NCI-H2029 treated with DMSO at 0.1 percent for 48 hours (cell line): ENCODE measurements at regions not wholly inside any gene's neighbourhood (a gene's known extent, or its start where the extent isn't known, plus 50 kb on each side); places are given as distances from the start of the nearest gene placed in this dataset.
"Not testable (repeated sequence)": the region's sequence is repeated elsewhere in the genome, so short reads cannot be mapped to it uniquely, and the experiment has no call there.

Experiments used
- DNase-seq: peaks from one replicate; lab custom pipeline; 2025; lab: John Stamatoyannopoulos, UW

DNA sequence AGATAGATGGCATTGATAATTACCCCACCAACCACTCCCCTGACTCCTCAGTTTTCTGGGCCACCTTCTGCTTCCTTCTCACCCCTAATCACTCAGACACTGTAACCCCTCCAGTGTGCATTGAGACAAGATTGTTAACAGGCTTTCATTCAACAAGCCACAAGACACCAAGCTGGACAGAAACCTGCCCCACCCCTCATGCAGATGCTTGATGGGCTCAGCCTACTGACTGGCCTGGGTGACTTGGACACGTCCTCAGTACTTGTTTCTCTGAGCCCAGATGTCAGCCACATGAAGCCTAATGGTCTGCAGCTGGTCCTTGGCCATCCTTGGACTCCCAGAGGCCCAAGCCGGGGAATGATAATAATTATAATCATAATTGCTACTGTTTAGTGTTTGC, 71.4 kb upstream of the SMIM23 start:
- no peak for DNase-seq

DNA sequence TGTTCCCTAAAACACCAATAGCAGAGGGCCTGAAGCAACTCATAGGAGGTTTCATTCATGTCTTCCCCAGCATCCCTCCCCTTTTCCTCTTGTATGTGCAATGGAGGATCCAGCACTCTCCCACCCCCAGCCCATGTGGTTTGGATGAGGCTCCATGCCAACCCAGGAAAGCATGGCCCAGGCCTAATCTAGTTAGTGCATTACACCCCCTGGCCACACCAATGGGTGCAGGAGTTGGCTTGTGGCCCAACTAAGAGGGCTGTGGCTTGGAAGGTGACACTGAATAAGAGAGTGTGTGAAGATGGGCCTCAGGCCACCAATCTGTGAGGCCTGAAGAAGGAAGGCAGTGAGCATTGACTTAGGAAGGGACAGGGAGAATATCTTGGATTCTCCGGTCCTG, 70.8 kb upstream of the SMIM23 start:
- no peak for DNase-seq

DNA sequence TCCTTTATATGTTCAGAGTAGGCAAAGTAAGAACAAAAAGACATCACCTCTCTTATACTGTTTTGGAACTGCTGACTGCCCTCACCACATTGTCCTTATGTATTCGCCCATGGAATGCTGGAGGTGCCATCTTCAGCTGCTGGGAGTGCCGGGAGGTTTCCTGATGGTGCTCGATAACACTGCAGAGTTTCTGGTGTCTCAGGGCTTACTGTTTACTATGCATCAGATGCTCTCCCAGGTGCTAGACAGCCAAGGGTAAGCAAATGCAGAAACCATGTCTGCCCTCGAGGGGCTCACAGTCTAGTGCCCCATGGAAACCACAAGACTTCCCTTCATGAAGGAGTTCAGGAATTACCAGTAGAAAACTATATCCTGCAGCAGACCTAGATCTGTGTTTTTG, 70.1 kb upstream of the SMIM23 start:
- no peak for DNase-seq

DNA sequence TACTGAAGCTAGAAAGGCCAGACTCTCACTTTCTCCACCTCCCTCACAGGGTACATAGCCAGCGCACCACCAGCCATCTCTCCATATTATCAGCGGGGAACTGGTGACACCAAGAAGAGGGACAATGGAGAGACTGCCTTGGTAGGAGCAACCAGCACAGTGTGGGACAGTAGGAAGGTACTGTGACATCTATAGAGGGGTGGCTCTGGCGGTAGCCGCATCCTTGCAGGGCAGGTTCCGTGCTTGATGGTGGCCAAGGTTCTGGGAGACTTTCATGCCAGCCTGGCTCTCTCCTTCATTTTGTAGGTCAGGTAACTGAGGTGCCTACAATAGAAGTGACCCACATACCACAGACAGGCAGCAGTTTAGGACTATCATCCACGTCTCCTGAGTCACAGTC, 65.5 kb upstream of the SMIM23 start:
- DNase-seq = no peak

DNA sequence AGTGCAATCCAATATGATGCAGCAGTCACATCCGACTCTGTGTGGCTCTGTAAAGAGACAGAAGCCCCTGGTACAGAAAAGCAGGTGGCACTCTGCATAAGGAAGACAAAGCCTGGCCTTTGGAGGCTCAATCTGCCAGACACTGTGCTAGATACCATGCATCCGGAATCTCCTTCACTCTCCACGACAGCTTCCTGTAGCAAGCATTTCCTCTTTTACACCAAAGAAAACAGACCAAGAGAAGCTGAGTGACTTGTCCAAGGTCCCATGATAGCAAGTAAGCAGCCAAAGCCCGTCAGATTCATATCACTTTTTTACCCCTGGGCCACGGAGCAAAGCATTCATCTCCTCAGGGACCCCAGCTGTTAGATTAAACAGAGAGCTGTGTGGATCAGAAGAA, 64.2 kb upstream of the SMIM23 start:
- no peak for DNase-seq

DNA sequence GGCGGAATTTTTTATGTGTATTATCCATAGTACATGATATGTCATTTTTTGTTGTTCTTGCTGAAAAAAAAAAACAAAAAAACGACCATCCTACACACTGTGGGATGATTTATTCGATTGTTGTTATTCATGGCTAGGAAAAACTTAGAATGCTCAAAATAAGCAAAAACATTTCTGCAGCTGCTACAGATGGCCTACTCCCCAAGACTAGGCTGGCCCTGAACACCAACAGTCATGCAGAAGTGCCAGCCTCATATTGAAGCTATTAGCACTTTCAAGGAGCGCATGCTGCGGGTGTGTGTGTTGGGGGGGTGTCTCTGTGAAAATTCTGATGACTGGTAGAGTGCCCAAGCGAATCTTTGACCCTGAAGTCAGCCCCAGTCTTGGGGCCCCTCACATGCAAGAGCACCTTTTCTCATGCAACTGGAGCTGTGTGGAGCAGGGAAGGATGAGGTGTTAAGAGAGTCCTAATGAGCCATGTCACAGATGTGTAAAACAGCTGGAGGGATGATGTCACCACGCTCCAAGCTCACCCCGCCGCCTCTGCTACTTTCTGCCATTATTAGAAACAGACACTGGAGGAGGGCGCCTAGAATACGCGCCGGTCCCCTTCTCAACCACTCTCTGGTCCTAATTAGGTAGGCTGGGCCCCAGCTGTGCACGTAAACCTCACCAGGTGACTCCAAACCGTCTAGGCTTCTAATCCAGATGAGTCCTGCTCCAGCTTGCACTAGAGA, 61.0 kb upstream of the SMIM23 start:
- DNase-seq = no peak

DNA sequence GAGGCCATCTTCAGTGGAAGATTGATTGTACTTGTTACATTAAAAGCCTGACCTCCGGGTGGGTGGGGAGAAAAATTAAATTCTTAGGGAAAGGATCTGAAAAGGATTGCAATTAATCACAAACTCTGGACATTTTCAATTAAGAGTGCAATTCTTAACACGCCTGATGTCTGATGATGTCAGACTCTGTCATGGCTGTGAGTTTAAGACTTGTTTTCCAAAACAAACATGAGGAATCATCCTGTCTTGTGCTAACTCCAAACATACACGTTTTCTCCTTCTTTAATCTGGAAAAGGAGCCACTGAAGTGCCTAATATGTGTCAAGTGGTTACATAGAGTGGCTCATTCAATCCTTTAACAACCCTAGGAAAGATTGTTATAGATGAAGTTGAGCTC, 60.4 kb upstream of the SMIM23 start:
- no peak for DNase-seq

DNA sequence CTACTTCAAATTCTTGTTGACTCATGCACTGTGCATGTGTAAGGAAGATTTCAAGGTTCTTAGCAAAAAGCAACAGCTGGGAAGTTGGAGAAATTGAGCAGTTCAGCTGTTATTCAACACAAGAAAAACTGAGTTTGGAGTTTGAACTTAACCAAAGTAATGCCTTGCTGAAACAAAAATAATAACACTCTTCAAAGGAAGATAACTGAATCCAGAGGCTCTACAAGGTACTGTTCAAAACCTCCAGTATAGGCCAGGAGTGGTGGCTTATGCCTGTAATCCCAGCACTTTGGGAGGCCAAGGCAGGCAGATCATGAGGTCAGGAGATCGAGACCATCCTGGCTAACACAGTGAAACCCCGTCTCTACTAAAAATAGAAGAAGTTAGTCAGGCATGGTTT, 58.8 kb upstream of the SMIM23 start:
- not testable (repeated sequence) for DNase-seq

DNA sequence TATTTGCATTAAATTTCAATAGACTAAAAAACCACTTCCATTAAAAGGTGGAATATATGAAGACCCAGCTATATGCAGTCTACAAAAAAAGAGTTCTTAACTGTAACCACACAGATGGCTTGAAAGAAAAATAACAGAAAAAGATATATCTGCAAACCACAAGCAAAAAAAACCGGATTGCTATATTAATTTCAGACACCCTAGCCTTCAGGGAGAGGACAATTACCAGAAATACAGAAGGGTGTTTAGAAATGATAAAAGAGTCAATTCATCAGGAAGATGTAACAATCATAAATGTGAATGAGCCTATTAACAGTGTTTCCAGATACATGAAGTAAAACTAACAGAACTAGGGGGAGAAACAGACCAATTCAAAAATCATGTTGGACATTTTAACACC, 56.9 kb upstream of the SMIM23 start:
- DNase-seq = no peak
